ENCODE measurements at regions not wholly inside any gene's neighbourhood (a gene's known extent, or its start where the extent isn't known, plus 50 kb on each side); places are given as distances from the start of the nearest gene placed in this dataset.

DNA sequence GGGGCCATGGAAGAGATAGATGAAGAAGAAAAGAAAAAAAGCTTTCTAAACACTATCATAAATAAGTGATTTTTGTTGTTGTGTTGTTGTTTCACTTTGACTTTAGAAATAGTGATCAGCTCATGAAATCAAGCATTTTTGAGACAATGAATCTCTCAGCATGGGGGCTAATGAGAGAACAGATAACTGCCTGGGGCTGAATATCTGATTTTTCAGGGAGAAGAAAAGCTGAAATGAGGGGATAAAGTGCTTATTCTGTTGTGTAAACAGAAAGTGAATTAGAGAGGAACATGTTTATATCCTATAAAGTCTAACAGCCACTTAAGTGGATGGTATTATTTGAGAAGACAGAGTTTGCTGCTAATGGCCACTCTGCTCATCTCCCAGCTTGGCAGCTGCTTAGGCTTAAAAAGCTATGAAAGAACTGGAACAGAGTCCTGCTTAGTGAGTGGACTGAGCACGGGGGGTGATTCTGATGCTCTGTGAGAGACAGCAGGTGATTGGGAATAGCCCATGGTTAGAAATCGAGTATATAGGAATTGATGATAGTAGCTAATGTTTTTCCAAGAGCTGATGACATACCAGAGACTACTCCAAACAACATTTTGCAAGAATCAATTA is 646.1 kb upstream of the TMEM132C start:
- no peaks in the 10 kb centered on the region for H3K36me3 ChIP-seq
- H3K4me3 ChIP-seq: no peak overlapping the region
- intact Hi-C loops (cut with DNase I): no loop called here
- WGBS, 2 donors: 45 to 57% methylated on average over 2 of the region's 2 CpGs
- no peaks in the 10 kb centered on the region for H3K4me1 ChIP-seq
- H3K27ac ChIP-seq: no peak overlapping the region
- H3K9me3 ChIP-seq: no peaks in the 10 kb centered on the region
- no peak for DNase-seq
- H3K27me3 ChIP-seq: no peaks in the 10 kb centered on the region
- TF ChIP-seq, protein P1, sequence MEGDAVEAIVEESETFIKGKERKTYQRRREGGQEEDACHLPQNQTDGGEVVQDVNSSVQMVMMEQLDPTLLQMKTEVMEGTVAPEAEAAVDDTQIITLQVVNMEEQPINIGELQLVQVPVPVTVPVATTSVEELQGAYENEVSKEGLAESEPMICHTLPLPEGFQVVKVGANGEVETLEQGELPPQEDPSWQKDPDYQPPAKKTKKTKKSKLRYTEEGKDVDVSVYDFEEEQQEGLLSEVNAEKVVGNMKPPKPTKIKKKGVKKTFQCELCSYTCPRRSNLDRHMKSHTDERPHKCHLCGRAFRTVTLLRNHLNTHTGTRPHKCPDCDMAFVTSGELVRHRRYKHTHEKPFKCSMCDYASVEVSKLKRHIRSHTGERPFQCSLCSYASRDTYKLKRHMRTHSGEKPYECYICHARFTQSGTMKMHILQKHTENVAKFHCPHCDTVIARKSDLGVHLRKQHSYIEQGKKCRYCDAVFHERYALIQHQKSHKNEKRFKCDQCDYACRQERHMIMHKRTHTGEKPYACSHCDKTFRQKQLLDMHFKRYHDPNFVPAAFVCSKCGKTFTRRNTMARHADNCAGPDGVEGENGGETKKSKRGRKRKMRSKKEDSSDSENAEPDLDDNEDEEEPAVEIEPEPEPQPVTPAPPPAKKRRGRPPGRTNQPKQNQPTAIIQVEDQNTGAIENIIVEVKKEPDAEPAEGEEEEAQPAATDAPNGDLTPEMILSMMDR (IDR thresholded peaks at IDR 0.05): no peak
- no peak for TF ChIP-seq POLR2A (IDR thresholded peaks at IDR 0.05)

DNA sequence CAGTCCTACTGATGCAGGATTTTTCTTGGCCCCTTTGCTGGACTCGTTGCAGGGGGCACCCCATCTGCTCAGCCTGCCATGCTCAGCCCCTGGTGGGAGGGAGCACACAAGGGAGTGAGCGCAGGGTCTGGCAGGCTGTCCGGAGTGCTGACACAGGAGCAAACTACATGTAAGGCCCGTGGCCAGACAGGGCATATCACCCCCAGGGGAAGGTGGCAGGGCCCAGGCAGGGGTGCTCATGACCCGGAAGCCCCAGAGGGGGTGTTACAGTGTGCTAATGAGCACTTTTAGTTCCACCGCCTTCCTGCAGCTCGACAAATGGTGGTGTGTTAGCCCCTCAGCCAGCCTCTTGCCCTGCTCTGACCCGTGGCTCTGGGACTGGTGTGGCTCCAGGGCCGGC is 645.6 kb upstream of the TMEM132C start:
- intact Hi-C loops (cut with DNase I): no loop called here
- TF ChIP-seq, protein P1 (IDR thresholded peaks at IDR 0.05): no peak
- no peak for TF ChIP-seq POLR2A (IDR thresholded peaks at IDR 0.05)
- no peak for DNase-seq
- 58 to 70% methylated on average over 3 to 5 of the region's 9 CpGs for WGBS, 2 donors
- H3K4me1 ChIP-seq: no peaks in the 10 kb centered on the region
- no peak overlapping the region for H3K27ac ChIP-seq
- no peaks in the 10 kb centered on the region for H3K27me3 ChIP-seq
- H3K4me3 ChIP-seq: no peak overlapping the region
- no peaks in the 10 kb centered on the region for H3K9me3 ChIP-seq
- no peaks in the 10 kb centered on the region for H3K36me3 ChIP-seq

DNA sequence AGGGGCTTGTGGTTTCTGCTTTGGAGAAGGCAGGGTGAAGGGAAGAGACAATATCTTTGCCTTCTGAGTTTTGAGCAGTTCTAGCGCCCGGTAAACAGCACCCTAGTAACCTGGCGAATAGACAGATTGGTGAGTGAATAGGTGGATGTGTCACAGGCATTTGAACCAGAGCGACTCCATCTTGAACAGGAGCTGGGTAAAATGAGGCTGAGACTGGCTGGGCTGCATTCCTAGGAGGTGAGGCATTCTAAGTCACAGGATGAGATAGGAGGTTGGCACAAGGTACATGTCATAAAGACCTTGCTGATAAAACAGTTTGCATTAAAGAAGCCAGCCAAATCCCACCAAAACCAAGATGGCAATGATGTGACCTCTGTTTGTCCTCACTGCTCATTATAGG is 643.6 kb upstream of the TMEM132C start:
- Histone ChIP-seq H3K27ac (no peak overlapping the region), H3K36me3 (no peaks in the 10 kb centered on the region), H3K9me3 (no peaks in the 10 kb centered on the region), H3K4me3 (no peak overlapping the region), H3K27me3 (no peaks in the 10 kb centered on the region), H3K4me1 (no peaks in the 10 kb centered on the region)
- TF ChIP-seq, protein P1 (IDR thresholded peaks at IDR 0.05): no peak
- no peak for TF ChIP-seq POLR2A (IDR thresholded peaks at IDR 0.05)
- intact Hi-C loops (cut with DNase I): no loop called here
- DNase-seq: no peak
- WGBS, 2 donors: 78 to 91% methylated on average over 4 of the region's 4 CpGs

DNA sequence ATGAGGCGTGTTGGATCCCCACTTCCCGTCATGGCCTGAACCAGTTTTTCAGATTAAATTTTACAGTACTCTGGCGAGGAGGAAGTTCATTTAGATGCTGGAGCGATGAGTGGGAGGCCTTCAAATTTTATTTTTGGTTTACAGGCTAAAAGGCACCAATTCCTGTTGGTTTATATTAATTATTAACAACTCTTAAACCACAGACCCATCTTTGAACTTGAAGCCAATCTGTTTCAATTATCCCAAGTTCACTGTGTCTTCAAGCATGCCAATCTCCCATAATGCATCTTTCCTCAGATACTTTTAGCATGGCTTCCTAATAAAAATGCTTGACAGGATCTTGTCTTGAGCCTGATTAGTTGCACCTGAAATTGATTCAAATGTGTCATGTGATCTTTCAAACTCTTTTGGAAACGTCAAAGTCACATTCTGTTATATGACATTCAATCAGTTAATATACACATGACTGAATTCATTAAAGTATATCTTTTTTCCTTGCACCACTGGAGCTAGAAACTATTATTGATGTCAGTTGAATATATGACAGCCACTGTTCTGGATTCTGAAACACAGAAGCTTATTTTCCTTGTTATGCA is 641.7 kb upstream of the TMEM132C start:
- Histone ChIP-seq H3K27me3 (no peaks in the 10 kb centered on the region), H3K9me3 (no peaks in the 10 kb centered on the region), H3K36me3 (no peaks in the 10 kb centered on the region), H3K27ac (no peak overlapping the region), H3K4me1 (no peaks in the 10 kb centered on the region), H3K4me3 (no peak overlapping the region)
- 68 to 75% methylated on average over 5 of the region's 5 CpGs for WGBS, 2 donors
- intact Hi-C loops (cut with DNase I): no loop called here
- TF ChIP-seq POLR2A (IDR thresholded peaks at IDR 0.05): no peak
- TF ChIP-seq, protein P1 (IDR thresholded peaks at IDR 0.05): no peak
- no peak for DNase-seq

DNA sequence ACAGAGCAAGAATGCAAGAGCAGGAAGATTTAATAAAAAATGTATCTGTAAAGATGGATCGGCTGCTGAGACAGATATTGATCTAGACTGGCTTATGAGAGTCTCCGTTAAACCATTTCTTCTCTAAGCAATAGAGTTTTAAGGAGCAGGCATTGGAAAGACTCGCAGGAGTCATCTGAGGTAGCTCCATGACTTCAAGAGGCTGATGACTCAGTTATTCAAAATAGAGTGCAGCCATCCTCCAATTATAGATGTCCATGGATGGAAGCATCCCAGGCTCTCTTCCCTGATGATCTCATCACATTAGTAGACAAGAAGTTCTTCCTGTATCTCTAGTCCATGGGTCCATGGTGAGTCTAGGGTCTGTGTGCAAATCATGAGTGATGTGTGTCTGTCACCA is 638.3 kb upstream of the TMEM132C start:
- no peaks in the 10 kb centered on the region for H3K9me3 ChIP-seq
- no peaks in the 10 kb centered on the region for H3K36me3 ChIP-seq
- WGBS, 2 donors: 77 to 88% methylated on average over 3 of the region's 3 CpGs
- H3K27ac ChIP-seq: no peak overlapping the region
- no peak for DNase-seq
- no peak overlapping the region for H3K4me3 ChIP-seq
- H3K4me1 ChIP-seq: no peaks in the 10 kb centered on the region
- TF ChIP-seq POLR2A (IDR thresholded peaks at IDR 0.05): no peak
- TF ChIP-seq, protein P1 (IDR thresholded peaks at IDR 0.05): no peak
- intact Hi-C loops (cut with DNase I): no loop called here
- peaks cover 0 to 3% (median 0%) of the 10 kb centered on the region in 4 donors for H3K27me3 ChIP-seq
